ENCODE measurements at regions not wholly inside any gene's neighbourhood (a gene's known extent, or its start where the extent isn't known, plus 50 kb on each side); places are given as distances from the start of the nearest gene placed in this dataset.

DNA sequence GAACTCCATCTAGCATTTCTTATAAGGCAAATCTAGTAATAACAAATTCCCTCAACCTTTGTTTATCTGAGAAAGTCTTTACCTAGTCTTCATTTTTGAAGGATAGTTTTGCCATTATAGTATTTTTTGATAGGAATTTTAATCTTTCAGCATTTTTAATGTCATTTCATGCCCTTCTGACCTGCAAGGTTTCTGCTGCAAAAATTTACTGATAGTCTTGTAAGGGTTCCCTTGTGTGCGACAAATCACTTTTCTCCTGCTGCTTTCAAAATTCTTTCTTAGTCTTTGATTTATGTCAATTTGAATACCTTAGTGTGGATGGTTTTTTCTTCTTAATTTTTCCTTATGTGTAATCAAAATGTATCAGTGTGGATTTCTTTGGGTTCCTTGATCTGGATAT is 297.5 kb upstream of the FAM78B start:
- no peak for TF ChIP-seq CSDC2 (CRISPR knock-in tag; IDR thresholded peaks at IDR 0.05)
- TF ChIP-seq, protein P1, sequence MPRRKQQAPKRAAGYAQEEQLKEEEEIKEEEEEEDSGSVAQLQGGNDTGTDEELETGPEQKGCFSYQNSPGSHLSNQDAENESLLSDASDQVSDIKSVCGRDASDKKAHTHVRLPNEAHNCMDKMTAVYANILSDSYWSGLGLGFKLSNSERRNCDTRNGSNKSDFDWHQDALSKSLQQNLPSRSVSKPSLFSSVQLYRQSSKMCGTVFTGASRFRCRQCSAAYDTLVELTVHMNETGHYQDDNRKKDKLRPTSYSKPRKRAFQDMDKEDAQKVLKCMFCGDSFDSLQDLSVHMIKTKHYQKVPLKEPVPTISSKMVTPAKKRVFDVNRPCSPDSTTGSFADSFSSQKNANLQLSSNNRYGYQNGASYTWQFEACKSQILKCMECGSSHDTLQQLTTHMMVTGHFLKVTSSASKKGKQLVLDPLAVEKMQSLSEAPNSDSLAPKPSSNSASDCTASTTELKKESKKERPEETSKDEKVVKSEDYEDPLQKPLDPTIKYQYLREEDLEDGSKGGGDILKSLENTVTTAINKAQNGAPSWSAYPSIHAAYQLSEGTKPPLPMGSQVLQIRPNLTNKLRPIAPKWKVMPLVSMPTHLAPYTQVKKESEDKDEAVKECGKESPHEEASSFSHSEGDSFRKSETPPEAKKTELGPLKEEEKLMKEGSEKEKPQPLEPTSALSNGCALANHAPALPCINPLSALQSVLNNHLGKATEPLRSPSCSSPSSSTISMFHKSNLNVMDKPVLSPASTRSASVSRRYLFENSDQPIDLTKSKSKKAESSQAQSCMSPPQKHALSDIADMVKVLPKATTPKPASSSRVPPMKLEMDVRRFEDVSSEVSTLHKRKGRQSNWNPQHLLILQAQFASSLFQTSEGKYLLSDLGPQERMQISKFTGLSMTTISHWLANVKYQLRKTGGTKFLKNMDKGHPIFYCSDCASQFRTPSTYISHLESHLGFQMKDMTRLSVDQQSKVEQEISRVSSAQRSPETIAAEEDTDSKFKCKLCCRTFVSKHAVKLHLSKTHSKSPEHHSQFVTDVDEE (CRISPR knock-in tag; IDR thresholded peaks at IDR 0.05): no peak
- TF ChIP-seq ZFP3 (CRISPR knock-in tag; IDR thresholded peaks at IDR 0.05): no peak

Measured in SK-N-SH treated with all-trans-retinoic acid at 6 μM for 48 hours (cell line).